HepG2 (cell line): ENCODE measurements at regions not wholly inside any gene's neighbourhood (a gene's known extent, or its start where the extent isn't known, plus 50 kb on each side); places are given as distances from the start of the nearest gene placed in this dataset.

Source experiments
- ATAC-seq: fragments of 200-7000 bp; cut with Tn5 transposase; 3 replicates; pipeline ENCODE4 v1.9.1; 2020; ENCODE audit warnings: mild to moderate bottlenecking, moderate library complexity
- BruUV-seq: library from RNA; stranded (reverse); fragments of 400-500 nt; replicated peaks from 2 replicates; lab custom pipeline; 2021; lab: Mats Ljungman, UMichigan
- CTCF ChIA-PET: fragments of 300-600 bp; formaldehyde crosslinking; extraction: SDS; loops from one replicate; lab custom pipeline; 2021; ENCODE audit warnings: low total read pairs, inconsistent platforms, low intra/inter-chr PET ratio; lab: Yijun Ruan, JAX
- POLR2A ChIA-PET: fragments of 350-600 bp; sonication (Branson Sonifier 250); formaldehyde crosslinking; loops from one replicate; lab custom pipeline; 2020; ENCODE audit warnings: antibody characterized with exemption, inconsistent platforms; lab: Yijun Ruan, JAX
- DNase-seq: peaks from one replicate; pipeline ENCODE4 v3.0.0-alpha.2; 2015; ENCODE audit warnings: low spot score
- FAIRE-seq: peaks from 3 replicates; lab custom pipeline; 2011; peaks lifted over from hg19 to GRCh38; lab: Jason Lieb, UNC
- H2AFZ ChIP-seq: one replicate; pipeline ENCODE4 v1.6.1; 2011; ENCODE audit warnings: low read length, inconsistent platforms
- H3K27ac ChIP-seq: fragments of 300-600 bp; 3 replicates; pipeline ENCODE4 v1.8.0; 2011; ENCODE audit warnings: mixed run types, mild to moderate bottlenecking, mixed read lengths, low read length, inconsistent platforms; ENCODE audit not compliant: insufficient read depth; ENCODE audit errors: extremely low read length
- H3K27me3 ChIP-seq, 2 experiments: fragments of 200-600 bp in 1 of 2; 2 replicates in 1 of 2; 3 replicates in 1 of 2; pipeline versions ENCODE4 v1.6.0 to v1.8.0; 2011; ENCODE audit warnings: low read length in 2 of 2, mild to moderate bottlenecking in 2 of 2, moderate library complexity in 2 of 2, inconsistent platforms in 1 of 2; ENCODE audit not compliant: insufficient read depth in 2 of 2, control insufficient read depth in 1 of 2
- H3K36me3 ChIP-seq, 2 experiments: fragments of 200-600 bp in 1 of 2; replicated peaks in 1 of 2; 2 replicates in 1 of 2; 3 replicates in 1 of 2; pipeline versions ENCODE4 v1.5.1 to v1.8.0; 2011; ENCODE audit warnings: low read length in 2 of 2, inconsistent platforms in 1 of 2; ENCODE audit not compliant: insufficient read depth in 2 of 2, control insufficient read depth in 1 of 2
- H3K4me1 ChIP-seq: 2 replicates; pipeline ENCODE4 v1.5.1; 2012; ENCODE audit warnings: low read length, inconsistent platforms; ENCODE audit not compliant: insufficient read depth
- H3K4me2 ChIP-seq: 2 replicates; pipeline ENCODE4 v1.6.0; 2011; ENCODE audit warnings: low read depth, low read length, inconsistent platforms
- H3K4me3 ChIP-seq, 3 experiments: fragments of 200-600 bp in 1 of 3; sonication (generic), shearing (Covaris generic) in 1 of 3; replicated peaks in 1 of 3; 2 replicates each; pipeline ENCODE4 v1.5.1; 2011 to 2016; ENCODE audit warnings: low read length in 3 of 3, inconsistent platforms in 2 of 3, low read depth in 2 of 3, mild to moderate bottlenecking in 2 of 3, control low read depth in 1 of 3, mixed read lengths in 1 of 3; ENCODE audit not compliant: insufficient read depth in 1 of 3
- H3K79me2 ChIP-seq: one replicate; pipeline ENCODE4 v1.6.1; 2011; ENCODE audit warnings: low read length, inconsistent platforms; ENCODE audit not compliant: insufficient read depth
- H3K9ac ChIP-seq: 2 replicates; pipeline ENCODE4 v1.6.0; 2011; ENCODE audit warnings: mild to moderate bottlenecking, low read depth, low read length, inconsistent platforms; ENCODE audit not compliant: insufficient read depth
- H3K9me3 ChIP-seq: 2 replicates; pipeline ENCODE4 v1.5.1; 2012; ENCODE audit warnings: mild to moderate bottlenecking, low read length
- H4K20me1 ChIP-seq: 2 replicates; pipeline ENCODE4 v1.6.0; 2011; ENCODE audit warnings: inconsistent platforms, mild to moderate bottlenecking, low read length, moderate library complexity; ENCODE audit not compliant: insufficient read depth
- CHCHD3 ChIP-seq: sonication (generic); formaldehyde crosslinking; IDR thresholded peaks from 2 replicates; pipeline ENCODE4 v1.8.0; 2022; ENCODE audit warnings: mild to moderate bottlenecking, missing genetic modification reagents, moderate library complexity
- MAZ ChIP-seq, 2 experiments: sonication (generic) in 1 of 2; formaldehyde crosslinking in 1 of 2; IDR thresholded peaks; 2 replicates each; pipeline versions ENCODE4 v1.5.0 to v1.6.1; 2012 to 2020; ENCODE audit warnings: low read depth in 2 of 2, mild to moderate bottlenecking in 2 of 2, borderline replicate concordance in 1 of 2, improper control_type of control experiment in 1 of 2, low read length in 1 of 2, missing genetic modification reagents in 1 of 2, moderate library complexity in 1 of 2
- MLLT10 ChIP-seq: sonication (generic); formaldehyde crosslinking; IDR thresholded peaks from 2 replicates; pipeline ENCODE4 v1.4.0; 2020; ENCODE audit warnings: missing genetic modification reagents
- NCOA2 ChIP-seq: sonication (generic); formaldehyde crosslinking; IDR thresholded peaks from 2 replicates; pipeline ENCODE4 v1.8.0; 2022; ENCODE audit warnings: inconsistent platforms
- NR2F1 ChIP-seq, 2 experiments: fragments of 450-650 bp in 1 of 2; formaldehyde crosslinking in 1 of 2; IDR thresholded peaks; 2 replicates each; pipeline versions ENCODE4 v1.5.0 to v1.6.1; 2016 to 2020; ENCODE audit warnings: mild to moderate bottlenecking in 1 of 2, missing compliant biosample characterization in 1 of 2, missing genetic modification reagents in 1 of 2, moderate library complexity in 1 of 2
- TOE1 ChIP-seq: sonication (generic); formaldehyde crosslinking; IDR thresholded peaks from 2 replicates; pipeline ENCODE4 v1.4.0; 2020; ENCODE audit warnings: mild to moderate bottlenecking, missing genetic modification reagents
- ZBTB34 ChIP-seq: sonication (generic); formaldehyde crosslinking; IDR thresholded peaks from 2 replicates; pipeline ENCODE4 v1.8.0; 2022; ENCODE audit warnings: mild to moderate bottlenecking, missing genetic modification reagents
- ZHX1 ChIP-seq: sonication (generic); formaldehyde crosslinking; IDR thresholded peaks from 2 replicates; pipeline ENCODE4 v1.8.1; 2022; ENCODE audit warnings: low read depth, mild to moderate bottlenecking, missing genetic modification reagents
- ZNF652 ChIP-seq: IDR thresholded peaks from 2 replicates; pipeline ENCODE4 v1.6.1; 2016; ENCODE audit warnings: low read depth, borderline replicate concordance
- ZSCAN30 ChIP-seq: sonication (generic); formaldehyde crosslinking; IDR thresholded peaks from 2 replicates; pipeline ENCODE4 v1.5.0; 2020; ENCODE audit warnings: mild to moderate bottlenecking, missing genetic modification reagents
- WGBS: methylation state at CpG from one replicate; pipeline ENCODE4 v1.1.6; 2017; ENCODE audit warnings: low lambda C conversion rate; 5-methylcytosine and 5-hydroxymethylcytosine counted together
- in situ Hi-C: cut with HindIII; loops from 2 replicates; pipeline ENCODE4 v1.10.0; 2017; ENCODE audit warnings: low pct_unique_long_range_greater_than_20kb; ENCODE audit not compliant: extremely low pct_ligation_motif_present
- intact Hi-C: fragments of 100-400 bp; cut with micrococcal nuclease; formaldehyde crosslinking; loops from one replicate; pipeline ENCODE4 v1.10.0; 2022; ENCODE audit not compliant: unreplicated experiment
- TF ChIP-seq, protein P1 (sequence below): sonication (generic); formaldehyde crosslinking; IDR thresholded peaks from 2 replicates; pipeline ENCODE4 v1.5.0; 2020; ENCODE audit warnings: missing genetic modification reagents
- TF ChIP-seq, protein P2 (sequence below): sonication (generic); formaldehyde crosslinking; IDR thresholded peaks from 2 replicates; pipeline ENCODE4 v1.5.1; 2020; ENCODE audit warnings: mild to moderate bottlenecking, missing genetic modification reagents, borderline replicate concordance

DNA sequence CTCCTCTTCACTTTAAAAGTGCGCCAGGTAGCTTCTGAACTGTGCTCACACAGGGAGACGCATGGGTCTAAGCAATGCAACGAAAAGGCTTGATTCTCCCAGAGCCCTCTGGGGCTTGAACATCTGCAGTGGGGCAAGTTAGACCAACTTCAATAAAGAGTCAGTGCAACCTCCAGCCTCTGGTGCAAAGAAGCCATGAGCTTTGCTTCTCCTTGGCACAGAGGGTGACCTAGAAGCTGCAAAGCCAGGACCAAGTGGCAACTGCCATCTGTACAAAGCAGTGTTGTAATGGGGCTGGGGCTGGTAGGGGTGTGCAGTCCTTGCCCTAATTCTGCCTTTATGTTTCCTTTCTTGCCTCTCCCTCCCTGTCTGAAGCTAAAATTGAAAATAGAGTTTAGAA is 219.0 kb upstream of the CD96 start:
- ChIA-PET POLR2A (no interaction called here), CTCF (no interaction called here)
- H3K27ac ChIP-seq = no peak overlapping the region
- in situ Hi-C loops (no loop called here), intact Hi-C loops (no loop called here)
- no peak overlapping the region for H3K9ac ChIP-seq
- H4K20me1 ChIP-seq = no peaks in the 10 kb centered on the region
- no peak for FAIRE-seq
- no peak for DNase-seq
- H3K4me1 ChIP-seq = no peaks in the 10 kb centered on the region
- H3K9me3 ChIP-seq = no peaks in the 10 kb centered on the region
- no peak for TF ChIP-seq ZBTB34
- no peak for TF ChIP-seq TOE1 (CRISPR knock-in tag)
- TF ChIP-seq NR2F1 (CRISPR knock-in tag; IDR thresholded peaks at IDR 0.05) = no peak
- TF ChIP-seq ZNF652 = no peak
- no peak for TF ChIP-seq ZHX1
- TF ChIP-seq, protein P1, sequence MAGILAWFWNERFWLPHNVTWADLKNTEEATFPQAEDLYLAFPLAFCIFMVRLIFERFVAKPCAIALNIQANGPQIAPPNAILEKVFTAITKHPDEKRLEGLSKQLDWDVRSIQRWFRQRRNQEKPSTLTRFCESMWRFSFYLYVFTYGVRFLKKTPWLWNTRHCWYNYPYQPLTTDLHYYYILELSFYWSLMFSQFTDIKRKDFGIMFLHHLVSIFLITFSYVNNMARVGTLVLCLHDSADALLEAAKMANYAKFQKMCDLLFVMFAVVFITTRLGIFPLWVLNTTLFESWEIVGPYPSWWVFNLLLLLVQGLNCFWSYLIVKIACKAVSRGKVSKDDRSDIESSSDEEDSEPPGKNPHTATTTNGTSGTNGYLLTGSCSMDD (CRISPR knock-in tag) = no peak
- no peak for TF ChIP-seq MLLT10 (CRISPR knock-in tag)
- no peak for TF ChIP-seq ZSCAN30 (CRISPR knock-in tag)
- TF ChIP-seq NCOA2 (CRISPR knock-in tag) = no peak
- TF ChIP-seq MAZ (IDR thresholded peaks at IDR 0.05; ENCODE audit: borderline replicate concordance, low read depth, low read length) = no peak
- TF ChIP-seq MAZ (CRISPR knock-in tag; IDR thresholded peaks at IDR 0.05; ENCODE audit: low read depth) = no peak
- no peak for TF ChIP-seq CHCHD3 (CRISPR knock-in tag)
- TF ChIP-seq, protein P2, sequence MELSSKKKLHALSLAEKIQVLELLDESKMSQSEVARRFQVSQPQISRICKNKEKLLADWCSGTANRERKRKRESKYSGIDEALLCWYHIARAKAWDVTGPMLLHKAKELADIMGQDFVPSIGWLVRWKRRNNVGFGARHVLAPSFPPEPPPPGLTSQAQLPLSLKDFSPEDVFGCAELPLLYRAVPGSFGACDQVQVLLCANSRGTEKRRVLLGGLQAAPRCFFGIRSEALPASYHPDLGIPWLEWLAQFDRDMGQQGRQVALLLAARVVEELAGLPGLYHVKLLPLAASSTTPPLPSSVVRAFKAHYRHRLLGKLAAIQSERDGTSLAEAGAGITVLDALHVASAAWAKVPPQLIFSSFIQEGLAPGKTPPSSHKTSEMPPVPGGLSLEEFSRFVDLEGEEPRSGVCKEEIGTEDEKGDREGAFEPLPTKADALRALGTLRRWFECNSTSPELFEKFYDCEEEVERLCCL (CRISPR knock-in tag) = no peak
- H3K4me2 ChIP-seq = no peak overlapping the region
- H3K27me3 ChIP-seq = no peaks in the 10 kb centered on the region
- H2AFZ ChIP-seq = no peak overlapping the region
- no TSS peak for BruUV-seq
- no peaks in the 10 kb centered on the region for H3K79me2 ChIP-seq
- ATAC-seq = no peak
- no peak overlapping the region for H3K4me3 ChIP-seq
- no peaks in the 10 kb centered on the region for H3K36me3 ChIP-seq
- WGBS = 62% methylated on average over 3 of the region's 3 CpGs
